Astrocyte (in vitro differentiated cells and primary cell): ENCODE measurements at regions not wholly inside any gene's neighbourhood (a gene's known extent, or its start where the extent isn't known, plus 50 kb on each side); places are given as distances from the start of the nearest gene placed in this dataset.

Experiments used
- DNase-seq: peaks from one replicate; pipeline ENCODE4 v3.0.0-alpha.2; 2010; ENCODE audit warnings: low read depth
- FAIRE-seq: peaks from 2 replicates; lab custom pipeline; 2011; peaks lifted over from hg19 to GRCh38; lab: Jason Lieb, UNC
- H2AFZ ChIP-seq: 2 replicates; pipeline ENCODE4 v1.6.0; 2012; ENCODE audit warnings: low read depth, low read length, inconsistent platforms
- H3K27ac ChIP-seq: 2 replicates; pipeline ENCODE4 v1.5.1; 2011; ENCODE audit warnings: low read depth, low read length, inconsistent platforms
- H3K27me3 ChIP-seq: 2 replicates; pipeline ENCODE4 v1.6.0; 2011; ENCODE audit warnings: low read length, inconsistent platforms; ENCODE audit not compliant: insufficient read depth
- H3K36me3 ChIP-seq: 2 replicates; pipeline ENCODE4 v1.5.1; 2011; ENCODE audit warnings: low read length, inconsistent platforms; ENCODE audit not compliant: insufficient read depth
- H3K4me1 ChIP-seq: 2 replicates; pipeline ENCODE4 v1.5.1; 2011; ENCODE audit warnings: low read length, inconsistent platforms; ENCODE audit not compliant: insufficient read depth
- H3K4me2 ChIP-seq: 2 replicates; pipeline ENCODE4 v1.6.0; 2012; ENCODE audit warnings: low read length, inconsistent platforms
- H3K4me3 ChIP-seq: 2 replicates; pipeline ENCODE4 v1.5.1; 2011; ENCODE audit warnings: low read depth, mild to moderate bottlenecking, low read length, inconsistent platforms; ENCODE audit not compliant: insufficient read depth
- H3K79me2 ChIP-seq: 2 replicates; pipeline ENCODE4 v1.6.0; 2012; ENCODE audit warnings: mild to moderate bottlenecking, low read length, inconsistent platforms; ENCODE audit not compliant: insufficient read depth
- H3K9ac ChIP-seq: 2 replicates; pipeline ENCODE4 v1.6.0; 2012; ENCODE audit warnings: mild to moderate bottlenecking, low read length, inconsistent platforms
- H3K9me3 ChIP-seq: 2 replicates; pipeline ENCODE4 v1.5.1; 2012; ENCODE audit warnings: low read depth, mild to moderate bottlenecking, low read length, inconsistent platforms; ENCODE audit not compliant: insufficient read depth
- H4K20me1 ChIP-seq: 2 replicates; pipeline ENCODE4 v1.6.0; 2012; ENCODE audit warnings: low read length, inconsistent platforms; ENCODE audit not compliant: insufficient read depth
- H3K27ac Mint-ChIP-seq: one replicate; pipeline ENCODE4 v1.8.0; 2021; ENCODE audit warnings: mild to moderate bottlenecking, mixed read lengths; ENCODE audit not compliant: unreplicated experiment
- H3K27me3 Mint-ChIP-seq: one replicate; pipeline ENCODE4 v1.8.0; 2021; ENCODE audit warnings: low read depth, mixed read lengths; ENCODE audit not compliant: unreplicated experiment
- H3K36me3 Mint-ChIP-seq: one replicate; pipeline ENCODE4 v1.8.0; 2021; ENCODE audit warnings: low read depth, mixed read lengths; ENCODE audit not compliant: unreplicated experiment
- H3K4me1 Mint-ChIP-seq: one replicate; pipeline ENCODE4 v1.8.0; 2021; ENCODE audit warnings: low read depth, mixed read lengths; ENCODE audit not compliant: unreplicated experiment
- H3K4me3 Mint-ChIP-seq: one replicate; pipeline ENCODE4 v1.8.0; 2021; ENCODE audit warnings: mild to moderate bottlenecking, moderate library complexity, mixed read lengths; ENCODE audit not compliant: unreplicated experiment
- H3K9me3 Mint-ChIP-seq: one replicate; pipeline ENCODE4 v1.8.0; 2021; ENCODE audit warnings: mild to moderate bottlenecking, mixed read lengths; ENCODE audit not compliant: unreplicated experiment
- EZH2 ChIP-seq: IDR thresholded peaks from 2 replicates; pipeline ENCODE4 v1.6.1; 2012; ENCODE audit warnings: mild to moderate bottlenecking, low read length, inconsistent platforms; ENCODE audit not compliant: insufficient read depth
- TF ChIP-seq, protein P1 (sequence below): IDR thresholded peaks from 2 replicates; pipeline ENCODE4 v1.5.1; 2011; ENCODE audit warnings: low read depth, mild to moderate bottlenecking, inconsistent platforms, low read length, moderate library complexity; ENCODE audit not compliant: insufficient read depth

DNA sequence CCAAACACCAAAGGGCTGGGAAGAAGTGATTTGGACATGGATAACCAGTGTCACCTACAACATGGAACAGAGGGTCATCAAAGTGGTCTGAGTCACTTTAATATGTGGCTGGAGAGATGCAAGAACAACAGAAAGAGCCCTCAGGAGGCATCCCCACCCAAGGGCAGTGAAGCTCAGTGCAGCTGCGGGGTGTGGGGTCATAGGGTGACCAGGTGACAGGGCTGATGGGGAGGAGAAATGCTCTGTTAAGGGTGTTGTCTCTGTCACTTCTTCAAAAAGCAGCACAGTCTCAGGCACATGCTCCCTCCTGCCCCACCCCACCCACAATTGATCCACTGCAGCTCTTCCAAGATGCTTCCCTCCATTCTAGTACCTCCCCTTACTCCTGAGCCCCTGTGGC lies 819.1 kb downstream of the KCNJ18 start:
- no peak overlapping the region for H3K9ac ChIP-seq
- Mint-ChIP-seq H3K4me3 (no peak overlapping the region), H3K27me3 (no peaks in the 10 kb centered on the region), H3K4me1 (no peaks in the 10 kb centered on the region), H3K9me3 (peaks cover 11% of the 10 kb centered on the region), H3K27ac (no peak overlapping the region), H3K36me3 (no peaks in the 10 kb centered on the region)
- FAIRE-seq (no peak), DNase-seq (no peak)
- no peak overlapping the region for H3K4me2 ChIP-seq
- H3K36me3 ChIP-seq: no peaks in the 10 kb centered on the region
- no peaks in the 10 kb centered on the region for H3K4me1 ChIP-seq
- H3K4me3 ChIP-seq: no peak overlapping the region
- no peak overlapping the region for H3K27ac ChIP-seq
- no peaks in the 10 kb centered on the region for H3K27me3 ChIP-seq
- H4K20me1 ChIP-seq: no peaks in the 10 kb centered on the region
- TF ChIP-seq, protein P1, sequence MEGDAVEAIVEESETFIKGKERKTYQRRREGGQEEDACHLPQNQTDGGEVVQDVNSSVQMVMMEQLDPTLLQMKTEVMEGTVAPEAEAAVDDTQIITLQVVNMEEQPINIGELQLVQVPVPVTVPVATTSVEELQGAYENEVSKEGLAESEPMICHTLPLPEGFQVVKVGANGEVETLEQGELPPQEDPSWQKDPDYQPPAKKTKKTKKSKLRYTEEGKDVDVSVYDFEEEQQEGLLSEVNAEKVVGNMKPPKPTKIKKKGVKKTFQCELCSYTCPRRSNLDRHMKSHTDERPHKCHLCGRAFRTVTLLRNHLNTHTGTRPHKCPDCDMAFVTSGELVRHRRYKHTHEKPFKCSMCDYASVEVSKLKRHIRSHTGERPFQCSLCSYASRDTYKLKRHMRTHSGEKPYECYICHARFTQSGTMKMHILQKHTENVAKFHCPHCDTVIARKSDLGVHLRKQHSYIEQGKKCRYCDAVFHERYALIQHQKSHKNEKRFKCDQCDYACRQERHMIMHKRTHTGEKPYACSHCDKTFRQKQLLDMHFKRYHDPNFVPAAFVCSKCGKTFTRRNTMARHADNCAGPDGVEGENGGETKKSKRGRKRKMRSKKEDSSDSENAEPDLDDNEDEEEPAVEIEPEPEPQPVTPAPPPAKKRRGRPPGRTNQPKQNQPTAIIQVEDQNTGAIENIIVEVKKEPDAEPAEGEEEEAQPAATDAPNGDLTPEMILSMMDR: no peak
- no peak for TF ChIP-seq EZH2
- no peaks in the 10 kb centered on the region for H3K79me2 ChIP-seq
- peaks cover 5% of the 10 kb centered on the region for H3K9me3 ChIP-seq
- no peak overlapping the region for H2AFZ ChIP-seq

DNA sequence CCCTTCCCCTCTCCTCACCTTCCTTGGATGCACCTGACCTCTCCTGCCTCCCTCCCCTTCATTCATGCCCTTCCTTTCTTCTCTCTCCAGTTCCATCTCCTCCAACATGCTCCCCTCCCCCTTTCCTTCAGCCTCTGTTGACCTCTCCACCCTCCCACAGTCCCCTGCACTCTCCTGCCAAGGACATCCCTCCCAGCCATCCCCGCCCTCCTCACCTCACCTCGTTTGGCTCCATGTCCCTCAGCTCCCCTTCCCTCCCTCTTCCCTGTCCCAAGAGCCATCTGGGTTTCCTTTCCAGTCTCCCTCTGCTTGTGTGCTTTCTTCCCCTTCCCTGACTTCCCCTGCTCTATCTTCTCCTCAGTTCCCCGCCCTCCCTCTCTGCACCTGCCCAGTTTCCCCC lies 819.7 kb downstream of the KCNJ18 start:
- Mint-ChIP-seq H3K9me3 (peaks cover 10% of the 10 kb centered on the region), H3K4me1 (no peaks in the 10 kb centered on the region), H3K36me3 (no peaks in the 10 kb centered on the region), H3K27ac (no peak overlapping the region), H3K27me3 (no peaks in the 10 kb centered on the region), H3K4me3 (no peak overlapping the region)
- H2AFZ ChIP-seq: no peak overlapping the region
- no peaks in the 10 kb centered on the region for H3K36me3 ChIP-seq
- no peak overlapping the region for H3K27ac ChIP-seq
- H3K79me2 ChIP-seq: no peaks in the 10 kb centered on the region
- TF ChIP-seq, protein P1: no peak
- TF ChIP-seq EZH2: no peak
- no peaks in the 10 kb centered on the region for H3K27me3 ChIP-seq
- H3K4me3 ChIP-seq: no peak overlapping the region
- no peak for DNase-seq
- H3K9me3 ChIP-seq: peaks cover 5% of the 10 kb centered on the region
- no peaks in the 10 kb centered on the region for H4K20me1 ChIP-seq
- no peak overlapping the region for H3K9ac ChIP-seq
- FAIRE-seq: no peak
- H3K4me1 ChIP-seq: no peaks in the 10 kb centered on the region
- H3K4me2 ChIP-seq: no peak overlapping the region

DNA sequence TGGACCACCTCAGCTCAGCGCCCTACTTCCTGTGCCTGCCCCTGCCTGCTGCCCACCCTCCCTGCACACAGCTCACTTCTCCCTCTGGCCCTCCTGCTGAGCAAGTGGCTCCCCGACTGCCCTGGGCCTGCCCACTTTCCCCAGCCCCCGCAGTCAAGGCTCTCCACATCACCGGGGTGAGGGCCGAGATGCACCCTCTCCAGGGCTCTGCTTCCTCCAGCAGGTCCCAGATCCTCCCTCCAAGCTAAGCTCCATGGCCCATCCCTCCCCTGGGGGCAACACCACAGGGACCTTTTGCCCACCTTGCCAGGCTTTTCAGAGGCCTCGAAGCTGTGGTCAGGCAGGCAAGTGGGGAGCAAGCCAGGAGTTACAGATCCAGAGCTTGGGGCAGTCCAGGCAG lies 820.2 kb downstream of the KCNJ18 start:
- TF ChIP-seq, protein P1: no peak
- no peak for TF ChIP-seq EZH2
- Histone ChIP-seq H2AFZ (no peak overlapping the region), H4K20me1 (no peaks in the 10 kb centered on the region), H3K79me2 (no peaks in the 10 kb centered on the region), H3K4me2 (no peak overlapping the region), H3K9me3 (peaks cover 5% of the 10 kb centered on the region), H3K27me3 (no peaks in the 10 kb centered on the region), H3K4me1 (no peaks in the 10 kb centered on the region), H3K9ac (no peak overlapping the region), H3K36me3 (no peaks in the 10 kb centered on the region), H3K4me3 (no peak overlapping the region), H3K27ac (no peak overlapping the region)
- DNase-seq: no peak
- Mint-ChIP-seq H3K4me3 (no peak overlapping the region), H3K27ac (no peak overlapping the region), H3K4me1 (no peaks in the 10 kb centered on the region), H3K36me3 (no peaks in the 10 kb centered on the region), H3K27me3 (no peaks in the 10 kb centered on the region), H3K9me3 (peaks cover 10% of the 10 kb centered on the region)
- no peak for FAIRE-seq
